ENCODE measurements at regions not wholly inside any gene's neighbourhood (a gene's known extent, or its start where the extent isn't known, plus 50 kb on each side); places are given as distances from the start of the nearest gene placed in this dataset.

GRCh38 chr16:54447576-54448440 is 161.2 kb upstream of the IRX3 start:
- no peak for ATAC-seq
- POLR2A ChIA-PET = no interaction called here
- no peak for TF ChIP-seq CTCF (IDR thresholded peaks at IDR 0.05)
- Mint-ChIP-seq H3K27ac (no peak overlapping the region), H3K27me3 (peaks cover 13% of the 10 kb centered on the region), H3K36me3 (ENCODE audit: low read depth) (no peaks in the 10 kb centered on the region), H3K9me3 (no peaks in the 10 kb centered on the region), H3K4me3 (no peak overlapping the region), H3K4me1 (ENCODE audit: low read depth) (no peaks in the 10 kb centered on the region)
- intact Hi-C loops (cut with micrococcal nuclease) = no loop called here
- CTCF ChIA-PET = no interaction called here
- no peak for DNase-seq

- H3K27me3 Mint-ChIP-seq = peaks cover 12% of the 10 kb centered on the region
- CTCF ChIA-PET = no interaction called here
Observed at GRCh38 chr16:54446639-54447038, 160.1 kb upstream of the IRX3 start.

GRCh38 chr16:54444851-54445458 is 158.4 kb upstream of the IRX3 start:
- no peaks in the 10 kb centered on the region for H3K4me1 Mint-ChIP-seq (ENCODE audit: low read depth)
- ChIA-PET POLR2A (interaction anchor here (0.6 kb wide), 1 partner anchor 1463 kb away, joined by 3 read pairs; no protein-coding TSS in a partner anchor), CTCF (no interaction called here)
- DNase-seq (no peak), ATAC-seq (no peak)
- no peaks in the 10 kb centered on the region for H3K9me3 Mint-ChIP-seq
- peaks cover 5% of the 10 kb centered on the region for H3K27me3 Mint-ChIP-seq
- H3K27ac Mint-ChIP-seq = no peak overlapping the region
- TF ChIP-seq CTCF (IDR thresholded peaks at IDR 0.05) = no peak
- H3K36me3 Mint-ChIP-seq (ENCODE audit: low read depth) = no peaks in the 10 kb centered on the region
- intact Hi-C loops (cut with micrococcal nuclease) = no loop called here
- no peak overlapping the region for H3K4me3 Mint-ChIP-seq

More at GRCh38 chr16:54446639-54447038, 160.1 kb upstream of the IRX3 start:
- H3K4me1 Mint-ChIP-seq (ENCODE audit: low read depth) = no peaks in the 10 kb centered on the region
- H3K27ac Mint-ChIP-seq = no peak overlapping the region
- no peak for TF ChIP-seq CTCF (IDR thresholded peaks at IDR 0.05)
- POLR2A ChIA-PET = no interaction called here
- ATAC-seq (no peak), DNase-seq (no peak)
- intact Hi-C loops (cut with micrococcal nuclease) = no loop called here
- H3K9me3 Mint-ChIP-seq = no peaks in the 10 kb centered on the region
- H3K4me3 Mint-ChIP-seq = no peak overlapping the region
- H3K36me3 Mint-ChIP-seq (ENCODE audit: low read depth) = no peaks in the 10 kb centered on the region

- no peak overlapping the region for H3K4me3 Mint-ChIP-seq
- H3K4me1 Mint-ChIP-seq (ENCODE audit: low read depth) = no peaks in the 10 kb centered on the region
- peaks cover 5% of the 10 kb centered on the region for H3K27me3 Mint-ChIP-seq
- no peak for ATAC-seq
- H3K36me3 Mint-ChIP-seq (ENCODE audit: low read depth) = no peaks in the 10 kb centered on the region
- H3K9me3 Mint-ChIP-seq = no peaks in the 10 kb centered on the region
- H3K27ac Mint-ChIP-seq = no peak overlapping the region
- ChIA-PET CTCF (no interaction called here), POLR2A (no interaction called here)
- no peak for DNase-seq
- no peak for TF ChIP-seq CTCF (IDR thresholded peaks at IDR 0.05)
- intact Hi-C loops (cut with micrococcal nuclease) = no loop called here
Observed at GRCh38 chr16:54443839-54444238, 157.3 kb upstream of the IRX3 start.

GRCh38 chr16:54443352-54443751 is 156.8 kb upstream of the IRX3 start:
- Mint-ChIP-seq H3K36me3 (ENCODE audit: low read depth) (no peaks in the 10 kb centered on the region), H3K27me3 (peaks cover 5% of the 10 kb centered on the region), H3K4me3 (no peak overlapping the region), H3K9me3 (no peaks in the 10 kb centered on the region), H3K27ac (no peak overlapping the region), H3K4me1 (ENCODE audit: low read depth) (no peaks in the 10 kb centered on the region)
- no peak for TF ChIP-seq CTCF (IDR thresholded peaks at IDR 0.05)
- POLR2A ChIA-PET = no interaction called here
- no peak for DNase-seq
- CTCF ChIA-PET = no interaction called here
- intact Hi-C loops (cut with micrococcal nuclease) = no loop called here
- no peak for ATAC-seq
